ENCODE measurements at regions not wholly inside any gene's neighbourhood (a gene's known extent, or its start where the extent isn't known, plus 50 kb on each side); places are given as distances from the start of the nearest gene placed in this dataset.

GRCh38 chr6:9957215-9957759, 457.6 kb downstream of the TFAP2A start:
- intact Hi-C loops (cut with DNase I): no loop called here
- H3K27ac ChIP-seq: no peak overlapping the region
- no peaks in the 10 kb centered on the region for H3K36me3 ChIP-seq
- H3K27me3 ChIP-seq: no peaks in the 10 kb centered on the region
- ATAC-seq (no peak), DNase-seq (no peak)
- H3K9me3 ChIP-seq: no peaks in the 10 kb centered on the region
- H3K4me3 ChIP-seq: no peak overlapping the region
- TF ChIP-seq, protein P1, sequence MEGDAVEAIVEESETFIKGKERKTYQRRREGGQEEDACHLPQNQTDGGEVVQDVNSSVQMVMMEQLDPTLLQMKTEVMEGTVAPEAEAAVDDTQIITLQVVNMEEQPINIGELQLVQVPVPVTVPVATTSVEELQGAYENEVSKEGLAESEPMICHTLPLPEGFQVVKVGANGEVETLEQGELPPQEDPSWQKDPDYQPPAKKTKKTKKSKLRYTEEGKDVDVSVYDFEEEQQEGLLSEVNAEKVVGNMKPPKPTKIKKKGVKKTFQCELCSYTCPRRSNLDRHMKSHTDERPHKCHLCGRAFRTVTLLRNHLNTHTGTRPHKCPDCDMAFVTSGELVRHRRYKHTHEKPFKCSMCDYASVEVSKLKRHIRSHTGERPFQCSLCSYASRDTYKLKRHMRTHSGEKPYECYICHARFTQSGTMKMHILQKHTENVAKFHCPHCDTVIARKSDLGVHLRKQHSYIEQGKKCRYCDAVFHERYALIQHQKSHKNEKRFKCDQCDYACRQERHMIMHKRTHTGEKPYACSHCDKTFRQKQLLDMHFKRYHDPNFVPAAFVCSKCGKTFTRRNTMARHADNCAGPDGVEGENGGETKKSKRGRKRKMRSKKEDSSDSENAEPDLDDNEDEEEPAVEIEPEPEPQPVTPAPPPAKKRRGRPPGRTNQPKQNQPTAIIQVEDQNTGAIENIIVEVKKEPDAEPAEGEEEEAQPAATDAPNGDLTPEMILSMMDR (IDR thresholded peaks at IDR 0.05): no peak
- H3K4me1 ChIP-seq: no peaks in the 10 kb centered on the region

DNA sequence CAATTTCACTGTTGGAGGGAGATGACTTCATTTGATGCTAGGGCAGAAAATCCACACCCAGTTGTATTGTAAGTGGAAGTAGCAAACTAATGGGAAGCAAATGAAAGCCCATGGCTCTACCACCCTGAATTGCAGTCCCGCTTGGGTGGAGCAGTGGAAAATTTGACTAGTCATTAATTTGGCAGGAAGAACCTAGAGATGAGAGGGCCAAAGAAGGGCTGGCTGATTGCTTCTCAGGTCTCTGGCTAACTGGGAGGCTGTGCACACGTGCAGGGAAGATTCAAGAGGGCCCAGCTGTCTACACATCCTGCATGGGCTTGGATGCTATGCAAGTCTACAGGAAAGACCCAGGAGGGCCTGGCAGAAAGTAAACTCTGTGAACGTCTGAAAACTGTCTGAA, 466.2 kb downstream of the TFAP2A start:
- TF ChIP-seq, protein P1 (IDR thresholded peaks at IDR 0.05): no peak
- intact Hi-C loops (cut with DNase I): no loop called here
- no peak for DNase-seq

DNA sequence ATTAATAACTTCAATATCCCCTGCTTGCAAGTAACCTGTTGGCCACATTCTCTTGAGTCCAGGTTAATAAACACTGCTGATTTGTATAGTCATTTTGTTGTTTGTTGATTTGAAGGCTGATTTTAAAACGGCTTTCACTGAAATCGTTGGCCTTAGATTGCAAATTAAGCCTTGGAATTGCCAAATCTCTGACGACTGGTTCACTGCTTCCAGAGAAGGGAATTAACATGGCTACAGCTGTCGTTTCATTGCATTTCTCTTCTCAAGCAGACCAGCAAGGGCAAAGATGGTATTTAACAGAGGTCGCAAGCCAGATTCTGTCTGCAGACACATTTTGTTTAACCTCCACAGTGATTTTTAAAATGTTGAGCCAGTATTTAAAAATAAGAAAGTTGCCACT, 470.9 kb downstream of the TFAP2A start:
- TF ChIP-seq, protein P1 (IDR thresholded peaks at IDR 0.05): no peak
- Histone ChIP-seq H3K4me3 (no peak overlapping the region), H3K4me1 (no peaks in the 10 kb centered on the region), H3K36me3 (no peaks in the 10 kb centered on the region), H3K27ac (no peak overlapping the region), H3K27me3 (no peaks in the 10 kb centered on the region), H3K9me3 (no peaks in the 10 kb centered on the region)
- intact Hi-C loops (cut with DNase I): no loop called here
- ATAC-seq: no peak
- DNase-seq: no peak

More for the DNA sequence above, 466.2 kb downstream of the TFAP2A start:
- Histone ChIP-seq H3K4me1 (no peaks in the 10 kb centered on the region), H3K36me3 (no peaks in the 10 kb centered on the region), H3K9me3 (no peaks in the 10 kb centered on the region), H3K27me3 (no peaks in the 10 kb centered on the region), H3K4me3 (no peak overlapping the region), H3K27ac (no peak overlapping the region)
- ATAC-seq: no peak

GRCh38 chr6:9943026-9943425, 471.8 kb downstream of the TFAP2A start:
- Histone ChIP-seq H3K27me3 (no peaks in the 10 kb centered on the region), H3K4me1 (no peaks in the 10 kb centered on the region), H3K9me3 (no peaks in the 10 kb centered on the region), H3K36me3 (no peaks in the 10 kb centered on the region), H3K27ac (no peak overlapping the region), H3K4me3 (no peak overlapping the region)
- TF ChIP-seq, protein P1 (IDR thresholded peaks at IDR 0.05): no peak
- intact Hi-C loops (cut with DNase I): no loop called here
- no peak for DNase-seq
- no peak for ATAC-seq

DNA sequence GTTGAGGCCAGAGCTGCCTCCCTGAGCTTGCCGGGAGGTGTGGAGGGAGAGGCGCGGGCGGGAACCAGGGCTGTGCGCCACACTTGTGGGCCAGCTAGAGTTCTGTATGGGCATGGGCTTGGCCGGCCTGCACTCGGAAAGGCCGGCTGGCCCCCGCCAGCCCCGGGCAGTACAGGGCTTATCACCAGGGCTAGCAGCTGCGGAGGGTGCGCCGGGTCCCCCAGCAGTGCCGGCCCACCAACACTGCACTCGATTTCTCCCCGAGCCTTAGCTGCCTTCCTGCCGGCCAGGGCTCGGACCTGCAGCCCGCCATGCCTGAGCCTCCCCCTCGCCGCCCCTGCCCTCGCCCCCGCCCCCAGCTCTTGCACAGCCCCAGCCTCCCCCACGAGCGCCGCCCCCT, 472.7 kb downstream of the TFAP2A start:
- Histone ChIP-seq H3K4me1 (no peaks in the 10 kb centered on the region), H3K27ac (no peak overlapping the region), H3K9me3 (no peaks in the 10 kb centered on the region), H3K4me3 (no peak overlapping the region), H3K27me3 (no peaks in the 10 kb centered on the region), H3K36me3 (no peaks in the 10 kb centered on the region)
- no peak for ATAC-seq
- DNase-seq: no peak
- intact Hi-C loops (cut with DNase I): no loop called here
- TF ChIP-seq, protein P1 (IDR thresholded peaks at IDR 0.05): no peak

DNA sequence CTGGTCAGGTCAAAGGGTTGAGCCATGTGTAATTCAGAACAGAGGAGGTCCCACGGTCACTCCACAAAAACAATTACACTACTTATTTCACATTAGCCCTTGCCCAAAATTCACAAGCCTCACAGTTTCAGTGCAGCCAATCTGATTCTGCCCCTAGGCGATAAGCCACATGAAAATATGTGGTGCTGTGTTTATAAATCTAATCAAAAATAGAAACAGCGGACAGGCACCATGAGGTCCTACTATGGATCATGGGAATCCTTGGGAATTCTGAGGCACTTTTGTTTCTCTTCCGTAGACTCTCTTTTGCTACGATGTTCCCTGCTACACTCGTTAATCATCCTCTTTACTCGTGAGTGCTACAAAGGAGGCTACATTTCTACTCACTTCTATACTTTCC, 476.1 kb downstream of the TFAP2A start:
- intact Hi-C loops (cut with DNase I): no loop called here

More for the DNA sequence above, 476.1 kb downstream of the TFAP2A start:
- no peak overlapping the region for H3K4me3 ChIP-seq
- ATAC-seq: no peak
- H3K36me3 ChIP-seq: no peaks in the 10 kb centered on the region
- TF ChIP-seq, protein P1 (IDR thresholded peaks at IDR 0.05): no peak
- no peaks in the 10 kb centered on the region for H3K9me3 ChIP-seq
- no peak for DNase-seq
- no peaks in the 10 kb centered on the region for H3K4me1 ChIP-seq
- H3K27me3 ChIP-seq: no peaks in the 10 kb centered on the region
- no peak overlapping the region for H3K27ac ChIP-seq

All from upper lobe of right lung (tissue), 1 donor.